CD14-positive monocyte (primary cell): ENCODE measurements at regions not wholly inside any gene's neighbourhood (a gene's known extent, or its start where the extent isn't known, plus 50 kb on each side); places are given as distances from the start of the nearest gene placed in this dataset.

Experiments
- DNase-seq, 3 donors: peaks; one replicate each; pipeline ENCODE4 v3.0.0-alpha.2; 2011 to 2022
- H2AFZ ChIP-seq: 2 replicates; pipeline ENCODE4 v1.6.0; 2012; ENCODE audit warnings: mild to moderate bottlenecking, low read depth, low read length, inconsistent platforms; ENCODE audit not compliant: insufficient read depth, poor library complexity, severe bottlenecking
- H3K27ac ChIP-seq, 2 donors: 1 replicate in 1 of 2; 2 replicates in 1 of 2; pipeline ENCODE4 v1.5.1; 2012 to 2013; ENCODE audit warnings: low read length in 2 of 2, control low read depth in 1 of 2, inconsistent platforms in 1 of 2, low read depth in 1 of 2, mild to moderate bottlenecking in 1 of 2
- H3K27me3 ChIP-seq, 2 donors: one replicate each; pipeline versions ENCODE4 v1.6.0 to v1.6.1; 2011 to 2013; ENCODE audit warnings: low read length in 2 of 2; ENCODE audit not compliant: control insufficient read depth in 2 of 2, insufficient read depth in 2 of 2
- H3K36me3 ChIP-seq, 2 donors: replicated peaks in 1 of 2; 1 replicate in 1 of 2; 2 replicates in 1 of 2; pipeline versions ENCODE4 v1.5.1 to v1.6.1; 2012 to 2013; ENCODE audit warnings: low read length in 2 of 2, control low read depth in 1 of 2, inconsistent platforms in 1 of 2, mild to moderate bottlenecking in 1 of 2; ENCODE audit not compliant: insufficient read depth in 2 of 2, control insufficient read depth in 1 of 2
- H3K4me1 ChIP-seq, 2 donors: 1 replicate in 1 of 2; 2 replicates in 1 of 2; pipeline versions ENCODE4 v1.5.1 to v1.6.1; 2012 to 2013; ENCODE audit warnings: low read length in 2 of 2, control low read depth in 1 of 2, inconsistent platforms in 1 of 2, mild to moderate bottlenecking in 1 of 2, moderate library complexity in 1 of 2; ENCODE audit not compliant: insufficient read depth in 2 of 2, control insufficient read depth in 1 of 2
- H3K4me2 ChIP-seq: replicated peaks from 2 replicates; pipeline ENCODE3; 2012; ENCODE audit warnings: low read length, moderate library complexity, mild to moderate bottlenecking; ENCODE audit not compliant: poor library complexity, severe bottlenecking; ENCODE audit errors: extremely low read depth
- H3K4me3 ChIP-seq, 3 experiments: fragments of 200-600 bp in 1 of 3; sonication (generic) in 1 of 3; replicated peaks in 1 of 3; 1 replicate in 2 of 3; 2 replicates in 1 of 3; pipeline ENCODE4 v1.5.1; 2011 to 2013; ENCODE audit warnings: low read length in 3 of 3, mild to moderate bottlenecking in 3 of 3, control low read depth in 2 of 3, low read depth in 2 of 3, inconsistent platforms in 1 of 3, moderate library complexity in 1 of 3
- H3K79me2 ChIP-seq: 2 replicates; pipeline ENCODE4 v1.6.0; 2012; ENCODE audit warnings: mild to moderate bottlenecking, control low read depth, inconsistent platforms, low read length, moderate library complexity; ENCODE audit not compliant: insufficient read depth
- H3K9ac ChIP-seq: 2 replicates; pipeline ENCODE4 v1.6.0; 2017; ENCODE audit warnings: low read length, mild to moderate bottlenecking; ENCODE audit not compliant: insufficient read depth, poor library complexity, severe bottlenecking
- H3K9me3 ChIP-seq, 2 donors: replicated peaks in 1 of 2; 1 replicate in 1 of 2; 2 replicates in 1 of 2; pipeline versions ENCODE4 v1.5.1 to v1.6.1; 2012 to 2013; ENCODE audit warnings: low read length in 2 of 2, control low read depth in 1 of 2; ENCODE audit not compliant: control insufficient read depth in 1 of 2, insufficient read depth in 1 of 2
- H4K20me1 ChIP-seq: 2 replicates; pipeline ENCODE4 v1.6.0; 2012; ENCODE audit warnings: mild to moderate bottlenecking, low read length, control low read depth, moderate library complexity; ENCODE audit not compliant: insufficient read depth
- H3K27ac Mint-ChIP-seq, 7 donors: one replicate each; pipeline ENCODE4 v1.8.0; 2020; ENCODE audit warnings: mild to moderate bottlenecking in 7 of 7, mixed read lengths in 7 of 7, moderate library complexity in 6 of 7, inconsistent platforms in 2 of 7
- H3K27me3 Mint-ChIP-seq, 3 donors: one replicate each; pipeline ENCODE4 v1.8.0; 2021 to 2022; ENCODE audit warnings: low read depth in 3 of 3, mild to moderate bottlenecking in 3 of 3, mixed read lengths in 3 of 3, moderate library complexity in 3 of 3, inconsistent platforms in 1 of 3
- H3K36me3 Mint-ChIP-seq, 2 donors: one replicate each; pipeline ENCODE4 v1.8.0; 2020; ENCODE audit warnings: mixed read lengths in 2 of 2, inconsistent platforms in 1 of 2, mild to moderate bottlenecking in 1 of 2
- H3K4me1 Mint-ChIP-seq: one replicate; pipeline ENCODE4 v1.8.0; 2020; ENCODE audit warnings: mild to moderate bottlenecking, mixed read lengths
- H3K4me3 Mint-ChIP-seq, 2 donors: one replicate each; pipeline ENCODE4 v1.8.0; 2020; ENCODE audit warnings: mild to moderate bottlenecking in 2 of 2, mixed read lengths in 2 of 2, moderate library complexity in 1 of 2
- H3K9me3 Mint-ChIP-seq, 7 donors: one replicate each; pipeline ENCODE4 v1.8.0; 2020 to 2022; ENCODE audit warnings: mixed read lengths in 7 of 7, mild to moderate bottlenecking in 6 of 7, moderate library complexity in 6 of 7, inconsistent platforms in 2 of 7
- intact Hi-C, 2 donors: fragments of 100-400 bp; cut with micrococcal nuclease; formaldehyde crosslinking; loops; one replicate each; pipeline versions ENCODE4 v1.15.0 to v1.15.1; 2023
- TF ChIP-seq, protein P1 (sequence below): fragments of 200-600 bp; IDR thresholded peaks from one replicate; pipeline ENCODE4 v1.8.0; 2022; ENCODE audit warnings: antibody characterized with exemption, mild to moderate bottlenecking

- no peak overlapping the region for H3K27ac Mint-ChIP-seq
- H3K4me1 ChIP-seq: no peaks in the 10 kb centered on the region
- H2AFZ ChIP-seq: no peak overlapping the region
- intact Hi-C loops: no loop called here
- DNase-seq: no peak
- TF ChIP-seq, protein P1, sequence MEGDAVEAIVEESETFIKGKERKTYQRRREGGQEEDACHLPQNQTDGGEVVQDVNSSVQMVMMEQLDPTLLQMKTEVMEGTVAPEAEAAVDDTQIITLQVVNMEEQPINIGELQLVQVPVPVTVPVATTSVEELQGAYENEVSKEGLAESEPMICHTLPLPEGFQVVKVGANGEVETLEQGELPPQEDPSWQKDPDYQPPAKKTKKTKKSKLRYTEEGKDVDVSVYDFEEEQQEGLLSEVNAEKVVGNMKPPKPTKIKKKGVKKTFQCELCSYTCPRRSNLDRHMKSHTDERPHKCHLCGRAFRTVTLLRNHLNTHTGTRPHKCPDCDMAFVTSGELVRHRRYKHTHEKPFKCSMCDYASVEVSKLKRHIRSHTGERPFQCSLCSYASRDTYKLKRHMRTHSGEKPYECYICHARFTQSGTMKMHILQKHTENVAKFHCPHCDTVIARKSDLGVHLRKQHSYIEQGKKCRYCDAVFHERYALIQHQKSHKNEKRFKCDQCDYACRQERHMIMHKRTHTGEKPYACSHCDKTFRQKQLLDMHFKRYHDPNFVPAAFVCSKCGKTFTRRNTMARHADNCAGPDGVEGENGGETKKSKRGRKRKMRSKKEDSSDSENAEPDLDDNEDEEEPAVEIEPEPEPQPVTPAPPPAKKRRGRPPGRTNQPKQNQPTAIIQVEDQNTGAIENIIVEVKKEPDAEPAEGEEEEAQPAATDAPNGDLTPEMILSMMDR: no peak
- no peaks in the 10 kb centered on the region for H3K4me1 Mint-ChIP-seq
- no peaks in the 10 kb centered on the region for H3K36me3 ChIP-seq
- H3K9me3 Mint-ChIP-seq: peaks cover 2 to 6% (median 5%) of the 10 kb centered on the region in 7 donors
- H3K79me2 ChIP-seq: no peaks in the 10 kb centered on the region
- no peak overlapping the region for H3K4me2 ChIP-seq
- H3K9ac ChIP-seq: no peak overlapping the region
- H3K4me3 Mint-ChIP-seq: no peak overlapping the region
- H3K27me3 Mint-ChIP-seq: peaks cover 0 to 3% (median 0%) of the 10 kb centered on the region in 3 donors
- H3K4me3 ChIP-seq: no peak overlapping the region
- peaks cover 5 to 6% of the 10 kb centered on the region in 2 donors for H3K9me3 ChIP-seq
- H4K20me1 ChIP-seq: no peaks in the 10 kb centered on the region
- no peaks in the 10 kb centered on the region for H3K27me3 ChIP-seq
- no peak overlapping the region for H3K27ac ChIP-seq
- no peaks in the 10 kb centered on the region for H3K36me3 Mint-ChIP-seq
Measured at GRCh38 chr3:110598847-110599490, 472.6 kb upstream of the NECTIN3 start.

GRCh38 chr3:110608566-110608965 lies 463.1 kb upstream of the NECTIN3 start:
- Mint-ChIP-seq H3K27ac (no peak overlapping the region), H3K4me1 (no peaks in the 10 kb centered on the region), H3K36me3 (no peaks in the 10 kb centered on the region), H3K27me3 (peaks cover 0 to 2% (median 0%) of the 10 kb centered on the region in 3 donors), H3K9me3 (peaks cover 0 to 5% (median 0%) of the 10 kb centered on the region in 7 donors), H3K4me3 (no peak overlapping the region)
- Histone ChIP-seq H3K9me3 (no peaks in the 10 kb centered on the region), H3K4me1 (no peaks in the 10 kb centered on the region), H3K9ac (no peak overlapping the region), H3K4me3 (no peak overlapping the region), H3K4me2 (no peak overlapping the region), H3K79me2 (no peaks in the 10 kb centered on the region), H3K27ac (no peak overlapping the region), H3K36me3 (no peaks in the 10 kb centered on the region), H4K20me1 (no peaks in the 10 kb centered on the region), H2AFZ (no peak overlapping the region), H3K27me3 (no peaks in the 10 kb centered on the region)
- TF ChIP-seq, protein P1: no peak
- intact Hi-C loops: no loop called here
- DNase-seq: no peak
